GM19193 (cell line): ENCODE measurements at regions not wholly inside any gene's neighbourhood (a gene's known extent, or its start where the extent isn't known, plus 50 kb on each side); places are given as distances from the start of the nearest gene placed in this dataset.

Experiments used
- POLR2A ChIP-seq: IDR thresholded peaks from 4 replicates; pipeline ENCODE4 v1.6.1; 2011; ENCODE audit not compliant: insufficient read depth, insufficient read length; ENCODE audit errors: extremely low read depth

DNA sequence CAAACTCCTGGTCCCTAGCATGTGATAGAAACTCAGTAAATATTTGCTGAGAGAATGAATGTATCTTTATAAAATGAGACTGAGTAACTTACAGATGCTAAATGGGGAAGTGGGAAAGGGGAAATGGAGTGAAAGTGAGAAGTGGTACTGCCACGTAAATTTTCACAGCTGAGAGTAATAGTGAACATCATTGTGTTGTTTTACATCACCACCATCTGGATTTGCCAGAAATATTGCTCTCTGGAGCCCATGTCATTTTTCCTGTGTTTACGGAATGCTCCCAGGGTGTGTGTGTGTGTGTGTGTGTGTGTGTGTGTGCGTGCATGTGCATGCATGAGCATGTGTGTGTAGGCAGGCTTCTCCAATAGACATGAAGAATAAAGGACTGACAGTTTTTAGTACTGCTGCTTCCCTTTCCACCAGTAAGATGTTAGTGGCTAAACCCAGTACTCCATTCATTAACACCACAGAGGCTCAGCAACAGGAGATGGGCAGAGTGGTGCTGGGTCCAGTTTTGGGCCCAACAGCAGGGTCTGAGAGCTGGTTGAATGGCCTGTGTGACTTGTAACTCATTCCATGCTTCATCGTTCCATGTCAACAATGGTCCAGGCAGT is 57.3 kb downstream of the DIPK2A start:
- TF ChIP-seq POLR2A: no peak

DNA sequence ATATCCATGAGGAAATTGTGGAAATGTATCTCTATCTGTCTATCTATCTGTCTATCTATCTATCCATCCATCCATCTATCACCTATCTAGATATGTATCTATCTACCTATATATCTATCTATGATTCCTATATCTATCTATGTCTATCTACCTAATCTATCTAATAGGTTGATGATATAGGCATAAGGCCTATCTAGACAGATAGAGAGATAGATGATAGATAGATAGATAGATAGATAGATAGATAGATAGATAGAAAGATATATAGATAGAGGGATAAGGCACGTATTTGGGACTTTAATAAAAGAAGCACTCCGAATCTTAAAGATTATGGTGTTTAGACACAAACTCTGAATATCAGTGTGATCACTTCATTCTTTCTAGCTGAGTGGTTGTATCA is 58.1 kb downstream of the DIPK2A start:
- TF ChIP-seq POLR2A: no peak

DNA sequence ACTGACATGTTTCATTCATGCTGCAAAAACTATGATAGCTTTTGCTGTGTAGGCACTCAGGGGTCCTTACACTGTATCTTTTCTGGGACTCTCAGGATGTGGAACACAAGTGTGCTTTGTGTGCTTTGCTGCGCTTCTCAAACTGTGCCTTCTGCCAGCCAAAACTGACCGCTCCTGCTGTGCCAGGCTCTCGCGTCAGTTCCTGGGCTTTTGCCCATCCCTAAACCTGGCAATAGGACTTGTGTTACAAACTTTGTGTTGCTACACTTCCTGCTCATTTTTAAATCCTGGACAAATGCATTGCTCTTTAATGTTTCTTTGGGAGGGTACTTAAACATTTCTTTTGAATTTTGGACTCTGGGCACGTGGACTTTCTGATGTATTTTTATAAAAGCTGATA is 60.3 kb downstream of the DIPK2A start:
- TF ChIP-seq POLR2A: no peak

DNA sequence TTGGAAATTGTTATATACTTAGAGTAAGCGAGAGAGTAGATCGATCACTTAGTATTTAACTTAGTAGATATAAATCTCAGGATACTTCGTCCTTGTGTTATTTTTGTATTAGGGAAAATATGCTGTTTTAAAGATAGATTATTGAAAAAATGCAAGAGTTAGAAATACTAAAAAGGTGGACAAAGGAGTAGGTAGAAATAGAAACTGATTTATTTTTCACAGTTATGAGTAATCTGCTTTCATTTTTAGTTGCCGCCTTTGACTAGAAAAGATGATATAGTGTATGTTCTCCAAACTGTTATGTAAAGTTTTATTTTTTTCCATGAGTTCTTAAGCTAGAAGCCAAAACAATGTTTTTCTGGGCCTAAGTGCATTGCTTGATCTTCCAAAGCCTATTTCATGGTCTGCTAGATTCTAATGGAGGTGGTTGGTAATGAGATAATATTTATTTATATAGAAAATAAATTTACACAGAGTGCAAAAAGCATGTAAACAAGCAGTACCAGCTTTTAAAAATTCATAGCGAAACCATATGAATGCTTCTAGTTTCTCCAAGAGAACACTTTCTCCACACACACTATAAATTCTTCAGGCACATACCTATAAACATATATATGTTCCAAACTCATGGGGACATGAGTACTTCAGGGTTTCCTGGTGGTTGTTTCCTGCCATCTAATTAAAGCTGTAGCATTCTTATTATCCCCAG is 61.1 kb downstream of the DIPK2A start:
- no peak for TF ChIP-seq POLR2A

DNA sequence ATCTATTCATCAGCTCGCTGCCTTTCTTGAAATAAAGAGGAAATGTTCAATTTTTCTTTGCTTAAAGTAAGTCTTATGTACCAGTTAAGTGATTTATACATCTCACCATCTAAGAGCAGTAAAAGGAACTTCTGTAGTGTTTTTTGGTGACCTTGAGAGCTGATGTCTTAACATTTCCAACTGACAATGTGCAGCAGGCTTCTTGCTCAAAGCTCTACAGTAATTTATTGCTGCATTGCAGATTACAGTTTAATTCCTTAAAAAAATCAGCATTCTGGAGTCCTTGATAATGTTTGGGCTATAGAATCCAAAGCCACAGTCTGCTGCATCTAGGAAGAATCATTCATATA is 61.6 kb downstream of the DIPK2A start:
- TF ChIP-seq POLR2A: no peak

DNA sequence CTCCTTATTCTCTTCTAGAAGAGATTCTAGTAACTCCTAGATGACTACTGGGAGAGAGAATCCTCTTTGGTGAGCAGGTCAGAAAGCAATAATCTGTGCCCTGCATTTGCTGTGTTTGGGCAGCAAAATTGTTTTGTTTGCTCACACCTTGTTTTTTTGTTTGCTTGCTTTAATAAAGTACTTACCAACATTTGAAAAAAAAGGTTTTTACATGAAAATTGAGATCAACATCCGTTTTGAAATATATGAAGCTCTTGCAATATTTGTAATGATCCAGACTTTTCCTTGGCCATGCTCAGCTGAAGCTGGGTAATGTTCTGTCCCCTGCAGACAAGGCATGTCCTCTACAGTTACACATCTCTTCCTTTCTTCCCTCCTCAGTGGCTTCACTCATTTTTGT is 62.2 kb downstream of the DIPK2A start:
- no peak for TF ChIP-seq POLR2A

DNA sequence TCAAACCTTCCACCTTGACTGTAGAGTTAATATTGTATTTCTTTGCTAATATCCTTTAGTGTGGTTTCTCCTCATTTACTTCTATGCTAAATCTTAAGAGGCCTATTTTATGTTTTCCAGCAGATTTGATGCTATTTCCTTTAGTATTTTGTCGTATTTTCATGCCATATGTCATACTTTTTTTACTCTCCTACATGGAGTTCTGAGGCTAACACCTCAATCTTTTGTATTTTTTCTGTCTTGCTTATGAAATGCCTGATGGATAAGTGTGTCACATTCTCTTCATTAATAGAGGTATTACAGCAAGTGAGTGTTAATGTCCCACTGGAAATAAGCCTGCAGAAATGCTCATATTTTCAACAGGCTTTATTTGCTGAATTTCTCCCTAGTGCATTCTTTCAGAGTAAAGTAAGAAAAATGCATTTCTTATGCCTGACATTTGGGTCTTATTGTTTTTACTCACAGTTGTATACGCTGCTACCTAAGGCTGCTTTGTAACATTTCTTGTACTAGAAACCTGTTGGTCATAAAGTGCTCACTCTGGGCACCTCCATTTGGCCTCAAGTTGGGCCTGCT is 63.2 kb downstream of the DIPK2A start:
- no peak for TF ChIP-seq POLR2A

DNA sequence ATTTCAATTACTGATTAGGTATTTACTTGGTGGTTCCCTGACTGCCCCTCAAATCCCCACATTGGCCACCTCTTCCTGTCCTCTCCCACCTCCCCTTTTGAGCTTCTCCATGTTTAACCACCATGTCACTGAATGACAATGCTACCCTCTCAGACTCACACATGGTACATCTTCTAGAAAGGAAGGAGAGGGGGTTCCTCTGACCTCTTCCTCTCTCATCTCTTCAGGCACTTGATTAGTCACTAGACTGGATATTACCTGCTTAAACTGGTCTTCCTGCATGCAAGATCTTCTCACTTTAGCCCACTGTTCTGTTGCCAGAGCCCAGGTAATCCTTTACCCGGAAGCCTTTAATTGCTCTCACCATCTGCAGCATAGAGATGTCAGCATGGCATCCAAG is 64.9 kb downstream of the DIPK2A start:
- TF ChIP-seq POLR2A: no peak

DNA sequence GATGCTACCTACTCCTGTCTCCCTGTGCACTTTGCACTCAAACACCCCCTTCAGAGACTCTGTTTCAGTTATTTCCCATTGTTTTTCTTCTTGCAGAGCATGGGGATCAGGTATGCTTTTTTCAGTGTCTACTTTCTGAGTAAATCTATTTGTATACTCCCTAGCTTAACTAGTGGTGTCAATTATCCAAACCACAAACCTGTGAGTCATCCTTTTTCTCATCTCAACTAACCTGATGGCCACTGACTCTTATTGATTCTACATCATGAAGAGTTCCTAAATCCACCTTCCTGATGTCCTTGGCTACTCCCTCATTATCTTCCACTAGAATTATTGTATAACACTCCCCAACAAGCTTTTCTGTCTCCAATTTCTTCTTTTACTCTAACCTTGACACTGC is 68.0 kb downstream of the DIPK2A start:
- no peak for TF ChIP-seq POLR2A

DNA sequence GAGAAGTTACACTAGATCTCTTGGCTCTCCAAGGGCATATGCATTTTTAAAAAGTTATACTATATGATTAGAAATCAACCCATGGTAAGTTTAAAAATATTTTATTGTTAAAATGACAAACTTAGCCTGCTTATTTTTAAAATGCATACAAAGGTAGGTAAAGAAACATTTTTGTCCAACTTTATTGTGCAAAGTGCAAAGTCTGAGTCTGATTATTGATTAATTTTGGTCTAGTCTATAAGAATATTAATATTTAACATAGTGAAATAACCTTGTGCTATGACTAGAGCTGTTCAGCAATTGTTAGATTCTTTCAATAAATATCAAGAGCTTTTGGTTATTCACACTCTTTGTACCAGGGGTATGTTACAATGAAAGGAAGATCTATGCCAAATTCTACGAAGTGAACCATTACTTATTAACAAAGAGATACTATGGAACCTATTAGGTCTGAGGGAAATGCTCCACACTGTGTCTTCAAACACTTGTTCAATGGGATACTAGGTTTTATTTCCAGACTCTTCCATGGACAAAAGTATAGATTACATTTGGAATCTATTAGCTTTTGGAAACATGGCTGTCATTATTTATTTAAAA is 70.4 kb downstream of the DIPK2A start:
- no peak for TF ChIP-seq POLR2A

DNA sequence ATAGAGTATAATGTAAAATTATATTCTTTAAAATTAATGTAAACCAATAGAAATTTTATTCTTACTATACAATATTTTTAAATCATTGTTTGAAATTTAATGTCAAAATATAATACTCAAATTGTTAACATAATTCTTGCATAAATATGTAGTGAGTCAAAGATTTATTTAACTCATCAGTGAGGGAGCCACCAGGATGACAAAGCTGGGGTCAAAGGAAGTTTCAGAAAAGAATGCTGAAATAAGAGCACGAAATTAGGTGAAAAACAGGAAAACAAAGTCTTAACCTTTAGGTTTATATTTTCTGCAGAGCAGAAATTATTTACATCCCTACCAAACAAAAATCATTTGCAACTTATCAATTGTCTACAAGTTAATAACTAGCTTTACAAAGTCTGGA is 74.1 kb downstream of the DIPK2A start:
- no peak for TF ChIP-seq POLR2A

DNA sequence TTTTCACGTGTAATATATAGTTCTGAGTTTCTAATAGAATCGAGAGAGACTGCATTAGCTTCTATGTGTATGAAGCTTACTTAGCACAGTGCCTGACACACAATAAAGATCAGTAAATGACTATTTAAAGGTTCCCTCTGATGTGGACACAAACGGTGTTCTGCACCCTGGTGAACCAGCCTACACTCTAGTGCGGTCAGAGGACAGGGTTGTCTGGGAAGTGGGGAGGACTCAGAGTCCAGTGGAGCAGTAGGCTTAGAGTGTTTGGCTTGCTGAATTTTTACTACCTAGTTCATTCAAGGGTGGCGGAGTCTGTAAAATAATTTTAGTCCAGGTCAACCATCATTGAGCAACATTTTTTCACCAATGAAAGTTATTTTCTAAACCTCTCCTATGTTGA is 77.8 kb downstream of the DIPK2A start:
- no peak for TF ChIP-seq POLR2A

DNA sequence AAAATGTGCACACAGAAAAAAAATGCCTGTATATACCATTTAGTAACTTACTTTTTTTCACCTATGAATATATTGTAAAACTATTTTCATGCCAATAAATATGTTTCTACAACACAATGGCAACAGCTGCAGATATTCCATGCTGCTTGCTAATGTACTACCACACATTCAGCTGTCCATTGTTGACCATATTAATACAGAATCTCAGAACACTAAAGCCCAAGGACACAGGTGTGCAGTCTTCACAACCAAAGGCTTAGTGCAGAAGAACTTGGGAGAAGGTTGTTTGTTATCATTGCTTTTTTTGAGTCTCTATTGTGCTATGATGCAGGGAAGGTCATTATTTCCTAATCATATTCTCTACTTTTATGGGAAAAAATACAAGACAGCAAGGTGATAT is 79.6 kb downstream of the DIPK2A start:
- no peak for TF ChIP-seq POLR2A

DNA sequence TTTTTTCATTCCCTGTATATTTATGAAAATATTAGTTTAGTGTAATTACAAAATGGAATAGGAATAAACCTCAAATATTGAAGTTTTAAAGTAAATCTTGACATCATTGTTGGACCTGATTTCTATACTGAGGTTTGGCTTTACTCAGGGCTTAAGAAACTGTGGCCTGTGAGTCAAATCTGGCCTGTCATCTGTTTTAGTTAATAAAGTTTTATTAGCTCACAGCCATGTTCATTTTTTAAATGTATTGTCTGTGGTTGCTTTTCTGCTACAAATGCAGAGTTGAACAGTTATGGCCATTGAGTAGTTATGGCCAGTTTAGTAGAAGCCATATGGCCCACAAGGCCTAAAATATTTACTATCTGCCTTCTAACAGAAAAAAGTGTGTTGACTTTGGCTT is 80.7 kb downstream of the DIPK2A start:
- no peak for TF ChIP-seq POLR2A

DNA sequence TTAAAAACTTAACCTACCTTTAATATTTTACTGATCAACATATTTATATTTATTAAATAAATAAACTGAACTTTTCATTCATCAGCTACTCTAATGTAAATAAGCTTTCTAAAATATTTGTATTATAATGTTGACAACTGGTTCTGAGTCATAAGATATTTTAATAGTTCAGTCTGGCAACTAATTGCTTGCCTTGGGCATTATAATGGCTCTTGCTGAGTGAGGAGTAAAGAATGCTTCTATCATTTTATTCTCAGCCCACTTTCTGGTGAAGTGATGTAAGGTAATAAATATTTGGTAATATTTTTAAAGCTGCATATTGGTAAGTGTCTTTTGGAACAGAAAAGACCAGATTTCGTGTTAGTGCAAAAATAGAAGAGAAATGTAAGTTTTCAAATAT is 81.5 kb downstream of the DIPK2A start:
- no peak for TF ChIP-seq POLR2A

DNA sequence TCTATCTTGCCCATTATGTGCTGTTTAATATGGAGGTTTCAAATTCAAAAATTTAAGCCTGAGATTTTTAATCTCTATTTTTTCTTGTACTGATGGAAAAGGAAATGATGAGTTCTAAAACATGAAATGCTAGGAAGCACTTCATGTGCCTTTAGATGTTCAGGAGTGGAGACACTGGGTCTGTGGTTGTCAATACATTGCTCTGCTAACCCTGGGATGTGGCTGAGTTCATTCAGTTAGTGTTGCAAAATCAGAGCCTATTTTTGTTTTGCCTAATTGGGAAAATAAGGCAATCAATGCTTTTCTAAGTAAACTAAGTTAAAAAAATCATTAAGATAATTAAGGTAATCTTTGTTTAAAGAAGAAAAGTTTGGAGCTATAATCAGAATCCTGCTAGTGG is 83.1 kb downstream of the DIPK2A start:
- no peak for TF ChIP-seq POLR2A

DNA sequence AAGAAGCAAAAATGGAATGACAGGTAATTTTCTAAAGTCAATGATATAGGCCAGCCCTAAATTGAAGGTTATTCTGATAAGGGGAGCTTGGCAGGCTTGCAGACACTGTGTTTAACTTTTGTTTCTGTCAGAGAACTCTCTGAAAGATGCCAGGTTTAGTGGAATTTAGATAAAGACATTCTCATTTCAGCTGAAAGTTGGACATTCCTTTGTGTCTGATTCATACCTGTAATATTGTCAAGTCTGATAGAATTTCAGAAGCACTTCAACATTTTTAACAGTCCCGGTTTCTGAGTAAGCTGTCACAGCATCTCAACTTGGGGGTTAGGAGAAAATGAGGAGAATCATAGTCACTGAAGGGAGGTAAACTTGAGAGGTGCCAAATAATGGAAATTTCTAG is 84.0 kb downstream of the DIPK2A start:
- TF ChIP-seq POLR2A: no peak

DNA sequence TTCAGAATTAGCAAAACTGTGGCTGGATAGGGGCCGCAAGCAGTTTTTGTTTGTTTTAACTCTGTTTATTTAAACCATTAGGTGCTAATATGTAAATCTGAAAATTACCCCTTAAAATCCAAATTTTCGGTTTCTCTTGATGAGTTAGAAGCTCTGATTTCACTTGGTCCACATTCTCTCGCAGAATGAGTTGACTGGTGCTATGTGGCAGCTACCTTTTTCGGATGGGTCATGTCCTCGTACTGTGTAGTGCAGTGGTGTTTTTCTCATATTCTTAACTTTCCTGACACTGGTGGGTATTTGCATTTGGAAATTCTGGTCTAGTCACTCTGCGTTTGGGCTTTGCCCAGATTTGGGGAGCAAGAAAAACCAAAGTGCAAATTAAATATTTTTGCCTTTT is 87.1 kb downstream of the DIPK2A start:
- TF ChIP-seq POLR2A: no peak
